Astrocyte of the hippocampus (primary cell): ENCODE measurements at regions not wholly inside any gene's neighbourhood (a gene's known extent, or its start where the extent isn't known, plus 50 kb on each side); places are given as distances from the start of the nearest gene placed in this dataset.

Source experiments
- DNase-seq: peaks from one replicate; pipeline ENCODE4 v3.0.0; 2011; ENCODE audit warnings: low read depth, low spot score

DNA sequence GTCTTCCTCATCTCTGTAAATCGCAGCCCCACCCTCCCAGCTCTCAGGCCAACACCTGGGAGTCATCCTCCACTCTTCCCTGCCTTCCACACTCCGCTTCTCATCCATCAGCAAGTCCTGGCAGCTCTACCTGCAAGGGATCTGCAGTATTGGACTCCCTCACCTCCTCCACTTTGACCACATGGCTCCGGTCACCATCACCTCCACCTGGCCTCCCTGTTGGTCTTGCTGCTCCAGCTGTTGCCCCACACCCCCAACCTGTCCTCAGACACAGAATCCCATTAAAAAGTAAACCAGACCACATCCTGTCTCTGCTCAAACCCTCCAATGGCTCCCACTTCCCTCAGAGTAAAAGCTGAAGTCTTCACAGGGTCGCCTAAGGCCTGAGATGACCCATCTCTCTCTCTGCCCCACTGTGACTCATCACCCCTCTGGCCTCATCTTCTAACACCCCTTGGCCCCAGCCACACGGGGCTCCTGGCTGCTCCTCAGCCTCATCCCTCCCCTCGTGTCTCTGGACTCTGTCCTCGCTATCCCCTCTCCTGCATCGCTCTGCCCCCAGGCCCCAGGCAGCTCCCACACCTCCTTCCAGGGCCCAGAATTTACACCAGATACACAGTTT, 185.1 kb upstream of the SULF2 start:
- no peak for DNase-seq

DNA sequence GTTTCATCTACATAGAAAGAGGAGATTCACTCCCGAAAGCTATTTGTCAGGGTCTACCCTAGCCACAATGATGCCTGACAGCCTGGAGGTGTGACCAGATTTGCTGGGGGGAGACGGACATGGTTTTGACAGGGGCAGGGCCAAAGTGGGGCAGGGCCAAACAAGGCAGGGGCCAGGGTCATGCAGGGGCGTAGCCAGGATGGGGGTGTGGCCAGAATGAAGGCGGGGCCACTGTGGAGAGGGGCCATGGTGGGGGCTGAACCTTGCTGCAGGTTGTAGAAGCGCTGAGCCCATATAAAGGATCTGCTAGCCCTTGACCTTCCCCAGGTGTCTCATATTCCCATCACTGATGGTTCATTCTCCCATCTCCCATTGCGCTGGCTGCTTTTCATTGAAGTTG, 184.1 kb upstream of the SULF2 start:
- no peak for DNase-seq

DNA sequence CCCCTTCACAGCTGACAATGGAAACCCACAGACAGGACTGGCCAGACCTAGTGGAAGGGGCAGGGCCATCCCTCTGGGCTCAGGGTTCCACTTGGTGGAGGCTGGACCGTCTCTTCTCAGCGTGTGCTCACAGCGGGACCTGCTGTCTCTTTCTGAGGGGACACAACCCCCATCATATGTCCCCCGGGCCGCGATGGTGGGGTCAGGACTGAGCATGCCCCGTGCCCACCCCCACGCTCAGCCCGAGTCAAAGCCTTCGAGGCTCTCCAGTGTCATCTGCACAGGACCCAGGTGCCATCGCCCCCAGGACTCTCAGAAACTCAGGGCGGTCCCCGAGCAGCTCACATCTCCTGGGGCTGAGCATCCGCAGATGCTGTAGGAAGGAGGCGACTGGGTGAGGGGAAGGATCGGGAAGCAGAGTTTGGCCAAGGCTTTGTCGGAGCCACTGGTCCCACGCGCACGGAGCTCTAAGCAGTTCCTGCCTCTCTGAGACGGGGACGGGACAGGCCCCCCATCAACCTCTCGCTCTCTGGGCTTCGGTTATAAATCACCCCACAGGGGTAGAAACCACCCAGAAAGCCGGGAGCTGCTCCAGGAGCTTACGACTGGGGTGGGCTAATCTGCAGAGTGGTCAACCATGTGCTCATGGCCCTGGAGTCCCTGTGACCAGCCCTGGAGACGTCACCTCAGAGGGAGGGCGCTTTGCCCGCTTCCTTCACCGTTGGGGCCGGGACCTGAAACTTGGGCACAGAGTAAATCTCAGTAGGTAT, 183.4 kb upstream of the SULF2 start:
- DNase-seq, result no peak

DNA sequence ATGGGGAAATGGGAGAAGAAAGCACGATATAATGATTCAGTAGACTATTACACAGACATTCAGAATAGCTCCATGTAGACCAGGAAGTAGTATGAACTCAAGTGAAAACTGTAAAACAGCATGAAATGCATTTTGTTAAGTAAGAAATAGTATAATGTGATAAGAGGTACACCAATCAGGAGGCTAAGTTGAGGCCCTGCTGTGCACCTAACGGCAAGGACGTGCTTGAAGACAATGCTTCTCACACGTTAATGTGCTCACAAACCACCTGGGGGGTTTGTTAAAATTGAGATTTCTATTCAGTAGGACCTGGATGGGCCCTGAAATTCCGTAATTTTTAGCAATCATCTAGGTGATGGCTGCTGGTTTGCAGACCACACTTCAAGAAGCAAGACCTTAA, 178.9 kb upstream of the SULF2 start:
- no peak for DNase-seq

DNA sequence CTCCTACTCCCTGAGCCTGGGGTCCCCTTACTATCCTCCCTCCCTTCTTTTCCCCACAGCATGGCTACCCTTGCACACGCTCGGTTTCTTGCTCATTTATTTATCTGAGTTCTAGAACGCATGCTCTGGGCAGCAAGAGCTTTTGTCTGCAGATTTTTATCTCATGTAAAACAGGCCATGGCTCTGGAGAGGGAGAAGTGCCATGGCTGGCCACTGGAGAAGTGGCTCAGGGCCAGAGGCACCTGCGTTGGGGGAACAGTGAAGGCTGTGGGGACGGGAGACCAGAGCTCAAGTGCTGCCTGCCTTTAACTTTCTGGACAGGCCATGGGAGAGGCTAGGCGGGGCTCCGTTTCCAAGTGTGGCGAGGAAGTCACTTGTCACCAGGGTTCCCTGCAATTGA, 177.7 kb upstream of the SULF2 start:
- no peak for DNase-seq

DNA sequence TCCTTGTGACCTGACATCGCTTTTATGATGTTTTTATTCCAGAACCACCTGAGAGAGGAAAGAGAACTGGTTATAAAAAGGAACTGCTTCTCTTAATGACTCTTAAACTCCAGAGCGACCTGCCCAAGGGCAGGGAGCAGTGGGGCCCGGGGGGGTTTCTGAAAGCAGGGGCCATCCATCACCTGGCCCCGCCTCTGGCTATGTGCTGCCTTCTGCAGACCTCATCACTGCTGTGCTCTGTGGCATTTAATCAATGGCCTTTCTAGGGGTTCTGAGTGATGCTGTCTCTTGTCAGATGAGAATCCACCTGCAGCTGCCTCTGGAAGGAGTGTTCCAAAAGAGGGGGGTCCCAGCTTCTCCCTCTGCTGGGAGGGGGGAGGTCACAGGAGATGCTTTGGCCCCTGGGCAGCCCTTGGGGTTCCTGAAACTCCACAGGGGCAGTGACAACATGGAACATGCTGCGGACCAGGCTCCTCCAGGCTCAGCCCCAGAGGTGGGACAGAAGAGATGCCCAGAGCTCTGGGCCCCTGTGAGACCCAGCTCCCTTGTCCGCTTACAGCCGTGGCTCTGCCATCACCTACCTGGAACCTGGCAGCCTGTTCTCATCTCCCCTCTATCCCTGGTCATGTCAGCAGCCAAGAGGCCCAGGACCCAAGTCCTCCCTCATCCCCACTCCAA, 177.1 kb upstream of the SULF2 start:
- DNase-seq, result no peak

GRCh38 chr20:47960769-47961541, 175.7 kb upstream of the SULF2 start:
- peak; percentile 29 for DNase-seq

DNA sequence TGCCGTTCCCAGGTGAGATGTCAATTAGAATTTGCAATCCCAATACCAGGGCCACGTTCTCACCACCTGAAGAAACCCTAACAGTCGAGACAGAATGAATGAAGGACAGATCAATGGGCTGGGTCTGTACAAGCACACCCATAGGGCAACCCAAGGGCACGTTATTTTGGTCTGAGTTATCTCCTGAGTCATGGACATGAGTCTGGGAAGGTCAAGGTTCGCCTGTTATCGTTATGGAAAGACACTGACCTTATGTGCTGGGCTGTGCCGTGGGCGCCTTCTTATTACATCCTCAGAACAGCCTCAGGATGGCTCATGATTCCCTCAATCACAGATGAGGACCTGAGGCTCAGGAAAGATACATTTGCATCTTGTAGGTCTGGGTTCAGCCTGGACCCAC, 175.0 kb upstream of the SULF2 start:
- no peak for DNase-seq

GRCh38 chr20:47957989-47958801, 172.9 kb upstream of the SULF2 start:
- DNase-seq, result peak; percentile 56

- DNase-seq, result no peak
Measured at GRCh38 chr20:47957135-47957534, 171.9 kb upstream of the SULF2 start.

GRCh38 chr20:47956268-47956995, 171.2 kb upstream of the SULF2 start:
- peak; percentile 39 for DNase-seq

DNA sequence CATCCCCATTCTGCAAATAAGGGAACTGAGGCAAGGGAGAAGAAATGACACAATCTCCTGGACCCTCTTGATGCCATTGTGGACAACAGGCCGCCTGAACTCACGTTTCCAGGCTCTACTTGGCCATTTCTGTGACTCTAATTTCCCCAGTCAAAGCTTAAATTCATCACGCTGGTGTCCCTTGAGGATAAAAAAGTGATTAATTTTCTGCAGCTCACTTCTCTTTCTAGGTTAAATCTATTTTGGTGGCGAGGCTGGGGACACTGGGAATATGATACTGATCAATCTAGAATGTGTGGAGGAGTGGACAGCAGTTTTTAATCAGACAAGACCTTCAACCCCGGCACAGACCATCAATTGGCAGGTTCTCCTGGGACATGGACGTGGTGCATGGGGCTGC, 168.2 kb upstream of the SULF2 start:
- no peak for DNase-seq

DNA sequence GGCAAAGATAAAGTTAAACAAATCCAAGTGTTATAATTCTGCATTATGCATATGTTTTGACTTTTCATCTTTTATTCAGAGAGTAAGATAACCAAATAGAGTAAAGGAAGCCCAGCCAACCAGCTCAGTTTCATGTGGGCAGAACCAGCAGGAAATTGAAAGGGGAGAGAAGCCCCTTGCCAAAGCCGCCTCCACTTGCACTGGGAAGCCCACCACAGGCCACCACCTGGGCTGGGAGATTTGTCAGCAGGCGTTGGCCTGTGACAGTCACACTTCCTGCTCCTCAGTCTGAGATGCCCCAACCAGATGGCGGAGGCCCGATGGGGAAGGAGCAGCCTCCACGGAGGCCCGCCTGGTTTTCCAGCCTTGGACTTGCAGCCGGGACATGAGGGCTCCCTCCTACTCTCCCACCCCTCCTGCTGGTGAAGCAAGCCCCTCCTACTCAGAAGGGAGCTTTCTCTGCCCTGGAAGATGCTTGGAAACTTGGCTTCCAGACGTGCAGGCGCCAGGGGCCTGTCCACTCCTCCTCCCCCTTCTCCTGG, 166.8 kb upstream of the SULF2 start:
- no peak for DNase-seq

GRCh38 chr20:47951521-47951971, 166.3 kb upstream of the SULF2 start:
- no peak for DNase-seq

DNA sequence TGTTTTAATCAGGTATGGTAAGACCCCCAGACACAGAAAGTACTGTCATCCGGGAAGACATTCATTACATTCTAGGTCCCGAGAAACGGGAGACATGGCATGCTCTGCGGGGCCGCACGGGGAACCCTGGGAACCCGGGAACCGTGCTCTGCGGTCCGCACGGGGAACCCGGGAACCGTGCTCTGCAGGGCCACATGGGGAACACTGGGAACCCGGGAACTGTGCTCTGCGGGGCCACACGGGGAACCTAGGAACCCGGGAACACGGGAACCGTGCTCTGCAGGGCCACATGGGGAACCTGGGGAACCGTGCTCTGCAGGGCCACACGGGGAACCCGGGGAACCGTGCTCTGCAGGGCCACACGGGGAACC, 165.6 kb upstream of the SULF2 start:
- DNase-seq, result no peak

GRCh38 chr20:47950124-47950912, 165.0 kb upstream of the SULF2 start:
- DNase-seq, result peak; percentile 86

GRCh38 chr20:47949230-47949629, 163.9 kb upstream of the SULF2 start:
- no peak for DNase-seq

DNA sequence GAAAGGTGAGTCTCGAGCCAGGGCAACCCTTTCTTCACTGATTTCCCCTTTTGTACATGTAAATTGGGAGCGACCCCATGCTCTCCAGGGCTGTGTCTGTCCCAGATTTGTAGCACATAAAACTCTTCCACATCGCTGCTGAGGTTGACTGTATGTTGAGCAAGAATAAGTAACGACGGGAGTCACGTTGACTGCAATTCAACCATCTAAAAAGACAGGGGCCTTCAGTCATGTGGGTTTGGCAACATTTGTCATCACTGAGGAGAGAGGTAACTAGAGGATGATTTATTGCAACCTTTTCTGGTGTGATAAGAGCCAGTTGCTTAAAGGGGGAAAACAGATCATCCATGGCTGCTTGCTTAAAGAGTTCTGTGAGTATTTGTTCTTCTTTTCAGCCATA, 159.4 kb upstream of the SULF2 start:
- DNase-seq, result no peak

DNA sequence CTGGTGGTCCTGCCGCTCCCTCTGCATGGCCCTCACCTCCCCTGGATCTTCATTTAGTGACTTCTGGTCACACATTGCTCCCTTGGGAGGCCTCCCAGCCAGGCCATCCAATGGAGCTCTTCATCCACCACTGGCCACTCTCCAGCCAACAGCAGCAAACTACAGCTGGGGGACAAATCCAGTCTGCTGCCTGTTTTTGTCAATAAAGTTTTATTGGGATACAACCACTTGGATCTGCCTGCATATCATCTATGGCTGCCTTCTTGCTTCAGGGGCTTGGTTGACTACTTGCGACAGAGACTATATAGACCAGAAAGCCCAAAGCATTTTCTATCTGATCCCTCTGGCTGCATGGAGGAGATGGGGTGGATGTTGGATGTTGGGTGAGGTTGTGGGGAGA, 156.6 kb upstream of the SULF2 start:
- DNase-seq, result no peak
